Hepatocyte (in vitro differentiated cells): ENCODE measurements at regions not wholly inside any gene's neighbourhood (a gene's known extent, or its start where the extent isn't known, plus 50 kb on each side); places are given as distances from the start of the nearest gene placed in this dataset.

Experiments used
- DNase-seq: peaks from one replicate; pipeline ENCODE4 v3.0.0-alpha.2; 2016; ENCODE audit warnings: low spot score
- H2AFZ ChIP-seq: fragments of 200-600 bp; sonication (generic); 2 replicates; pipeline ENCODE4 v1.6.0; 2016; ENCODE audit warnings: antibody characterized with exemption, mild to moderate bottlenecking
- H3K27ac ChIP-seq: fragments of 200-600 bp; sonication (generic); 2 replicates; pipeline ENCODE4 v1.5.1; 2016; ENCODE audit warnings: mild to moderate bottlenecking
- H3K27me3 ChIP-seq: fragments of 200-600 bp; sonication (generic); 2 replicates; pipeline ENCODE4 v1.6.1; 2016
- H3K36me3 ChIP-seq: fragments of 200-600 bp; sonication (generic); replicated peaks from 2 replicates; pipeline ENCODE4 v1.5.1; 2016; ENCODE audit warnings: low read depth; ENCODE audit not compliant: insufficient read depth
- H3K4me1 ChIP-seq: fragments of 200-600 bp; sonication (generic); 2 replicates; pipeline ENCODE4 v1.5.1; 2016; ENCODE audit warnings: mild to moderate bottlenecking, moderate library complexity; ENCODE audit not compliant: insufficient read depth
- H3K4me2 ChIP-seq: fragments of 200-600 bp; sonication (generic); 2 replicates; pipeline ENCODE4 v1.6.0; 2016
- H3K4me3 ChIP-seq: fragments of 200-600 bp; sonication (generic); 2 replicates; pipeline ENCODE4 v1.5.1; 2016; ENCODE audit warnings: mild to moderate bottlenecking
- H3K79me2 ChIP-seq: fragments of 200-600 bp; sonication (generic); 2 replicates; pipeline ENCODE4 v1.6.0; 2017; ENCODE audit warnings: mild to moderate bottlenecking
- H3K9me2 ChIP-seq: fragments of 200-600 bp; sonication (generic); replicated peaks from 2 replicates; pipeline ENCODE4 v1.6.0; 2017; ENCODE audit warnings: mild to moderate bottlenecking; ENCODE audit not compliant: insufficient read depth
- H3K9me3 ChIP-seq: fragments of 200-600 bp; sonication (generic); 2 replicates; pipeline ENCODE4 v1.5.1; 2016; ENCODE audit warnings: low read depth, mild to moderate bottlenecking
- H4K20me1 ChIP-seq: fragments of 200-600 bp; sonication (generic); 2 replicates; pipeline ENCODE4 v1.6.0; 2016; ENCODE audit warnings: mild to moderate bottlenecking; ENCODE audit not compliant: insufficient read depth, poor library complexity, severe bottlenecking
- EZH2 ChIP-seq: fragments of 200-600 bp; sonication (generic); IDR thresholded peaks from 2 replicates; pipeline ENCODE4 v1.6.1; 2016; ENCODE audit warnings: antibody characterized with exemption, mild to moderate bottlenecking, borderline replicate concordance
- EZH2phosphoT487 ChIP-seq: fragments of 200-600 bp; sonication (generic); IDR thresholded peaks from one replicate; pipeline ENCODE4 v1.6.1; 2018; ENCODE audit warnings: antibody characterized with exemption, mild to moderate bottlenecking, low read depth, moderate library complexity; ENCODE audit not compliant: unreplicated experiment, severe bottlenecking
- WGBS: methylation state at CpG from one replicate; pipeline ENCODE4 v1.1.6; 2016; ENCODE audit warnings: low lambda C conversion rate; ENCODE audit errors: missing lambda C conversion rate; 5-methylcytosine and 5-hydroxymethylcytosine counted together
- TF ChIP-seq, protein P1 (sequence below): fragments of 200-600 bp; sonication (generic); IDR thresholded peaks from 2 replicates; pipeline ENCODE4 v1.5.1; 2016; ENCODE audit warnings: antibody characterized with exemption, mild to moderate bottlenecking; ENCODE audit not compliant: poor library complexity

DNA sequence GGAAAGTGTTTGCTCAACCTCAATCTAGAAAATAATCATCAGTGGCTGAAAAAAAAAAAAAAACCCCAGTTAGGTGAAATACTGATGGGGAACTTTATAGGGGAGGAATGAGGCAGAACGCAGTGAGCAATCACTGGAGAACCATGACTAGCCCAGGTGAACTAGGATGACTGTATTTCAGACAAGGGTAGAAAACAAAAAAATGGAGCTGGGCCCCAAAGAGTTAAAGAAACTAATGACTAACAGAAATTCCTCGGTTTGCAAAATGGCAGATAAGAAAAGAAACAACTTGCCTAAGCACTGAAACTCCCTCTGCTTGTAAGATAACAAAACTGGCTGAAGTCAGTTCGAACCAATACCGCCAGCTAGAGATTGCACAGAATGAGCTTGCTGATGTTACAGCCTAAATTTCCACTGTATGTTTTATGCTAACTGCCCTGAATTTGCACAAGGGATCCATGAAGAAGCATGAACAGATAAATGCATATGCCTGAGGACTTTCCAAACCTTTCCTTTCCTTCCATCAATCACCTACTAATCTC is 245.9 kb downstream of the METTL4 start:
- TF ChIP-seq EZH2 (no peak), EZH2phosphoT487 (no peak)
- TF ChIP-seq, protein P1, sequence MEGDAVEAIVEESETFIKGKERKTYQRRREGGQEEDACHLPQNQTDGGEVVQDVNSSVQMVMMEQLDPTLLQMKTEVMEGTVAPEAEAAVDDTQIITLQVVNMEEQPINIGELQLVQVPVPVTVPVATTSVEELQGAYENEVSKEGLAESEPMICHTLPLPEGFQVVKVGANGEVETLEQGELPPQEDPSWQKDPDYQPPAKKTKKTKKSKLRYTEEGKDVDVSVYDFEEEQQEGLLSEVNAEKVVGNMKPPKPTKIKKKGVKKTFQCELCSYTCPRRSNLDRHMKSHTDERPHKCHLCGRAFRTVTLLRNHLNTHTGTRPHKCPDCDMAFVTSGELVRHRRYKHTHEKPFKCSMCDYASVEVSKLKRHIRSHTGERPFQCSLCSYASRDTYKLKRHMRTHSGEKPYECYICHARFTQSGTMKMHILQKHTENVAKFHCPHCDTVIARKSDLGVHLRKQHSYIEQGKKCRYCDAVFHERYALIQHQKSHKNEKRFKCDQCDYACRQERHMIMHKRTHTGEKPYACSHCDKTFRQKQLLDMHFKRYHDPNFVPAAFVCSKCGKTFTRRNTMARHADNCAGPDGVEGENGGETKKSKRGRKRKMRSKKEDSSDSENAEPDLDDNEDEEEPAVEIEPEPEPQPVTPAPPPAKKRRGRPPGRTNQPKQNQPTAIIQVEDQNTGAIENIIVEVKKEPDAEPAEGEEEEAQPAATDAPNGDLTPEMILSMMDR, result no peak
- Histone ChIP-seq H3K9me3 (no peaks in the 10 kb centered on the region), H4K20me1 (no peaks in the 10 kb centered on the region), H3K4me3 (no peak overlapping the region), H3K36me3 (no peaks in the 10 kb centered on the region), H3K27me3 (no peaks in the 10 kb centered on the region), H3K4me1 (no peaks in the 10 kb centered on the region), H3K79me2 (no peaks in the 10 kb centered on the region), H2AFZ (peak overlapping the region; percentile 26), H3K9me2 (no peaks in the 10 kb centered on the region), H3K27ac (peak overlapping the region; percentile 68), H3K4me2 (peak overlapping the region; percentile 18)
- 26% methylated on average over 4 of the region's 4 CpGs for WGBS
- DNase-seq, result peak; percentile 54

DNA sequence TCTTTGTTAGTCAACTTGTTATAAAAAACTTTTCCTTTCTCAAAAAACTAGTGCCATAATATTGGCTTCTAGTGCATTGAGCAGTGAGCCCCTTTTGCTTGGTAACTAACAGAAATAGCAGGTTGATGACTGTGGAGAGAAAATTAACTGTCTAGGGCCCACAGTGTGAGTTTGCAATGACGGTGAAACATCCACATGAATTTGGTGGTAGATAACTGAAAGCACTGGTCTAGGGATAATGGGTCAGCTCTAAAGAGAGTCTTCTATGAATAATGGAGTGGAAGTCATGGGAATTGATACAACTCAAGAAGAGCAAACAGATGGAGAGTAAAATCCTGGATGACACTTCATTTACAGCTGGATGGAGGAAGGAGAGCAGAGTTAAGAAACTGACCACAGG is 245.4 kb downstream of the METTL4 start:
- H3K4me2 ChIP-seq, result peak overlapping the region; percentile 18
- WGBS, result 63% methylated on average over 1 of the region's 1 CpG
- no peaks in the 10 kb centered on the region for H4K20me1 ChIP-seq
- TF ChIP-seq EZH2phosphoT487, result no peak
- TF ChIP-seq, protein P1, result no peak
- no peak for TF ChIP-seq EZH2
- no peak overlapping the region for H3K4me3 ChIP-seq
- no peak for DNase-seq
- no peaks in the 10 kb centered on the region for H3K9me2 ChIP-seq
- H3K27me3 ChIP-seq, result no peaks in the 10 kb centered on the region
- no peaks in the 10 kb centered on the region for H3K79me2 ChIP-seq
- no peaks in the 10 kb centered on the region for H3K36me3 ChIP-seq
- no peaks in the 10 kb centered on the region for H3K4me1 ChIP-seq
- H3K27ac ChIP-seq, result peak overlapping the region; percentile 68
- H2AFZ ChIP-seq, result peak overlapping the region; percentile 26
- H3K9me3 ChIP-seq, result no peaks in the 10 kb centered on the region

DNA sequence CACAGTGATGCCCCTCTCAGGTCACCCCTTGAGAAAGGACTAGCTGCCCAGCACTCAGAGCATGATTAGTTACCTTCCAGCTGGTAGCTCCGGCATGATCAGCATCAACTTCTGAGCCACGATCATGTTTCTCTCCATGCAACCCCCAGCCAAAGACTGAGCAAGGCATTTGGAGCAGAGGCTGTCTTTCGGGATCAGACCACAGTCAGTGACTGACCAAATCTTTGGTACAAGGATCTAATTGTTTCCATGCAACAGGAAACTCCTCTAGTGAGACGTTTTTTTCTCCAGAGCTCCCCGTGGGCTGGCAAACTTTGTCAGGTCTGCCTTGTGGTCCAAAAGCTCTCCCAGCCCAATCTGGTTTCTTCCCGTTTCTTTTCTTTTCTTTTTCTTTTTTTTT is 244.3 kb downstream of the METTL4 start:
- Histone ChIP-seq H3K27ac (no peak overlapping the region), H3K9me3 (no peaks in the 10 kb centered on the region), H3K36me3 (no peaks in the 10 kb centered on the region), H3K4me1 (no peaks in the 10 kb centered on the region), H3K9me2 (no peaks in the 10 kb centered on the region), H3K4me2 (no peak overlapping the region), H4K20me1 (no peaks in the 10 kb centered on the region), H3K79me2 (no peaks in the 10 kb centered on the region), H2AFZ (no peak overlapping the region), H3K27me3 (no peaks in the 10 kb centered on the region), H3K4me3 (no peak overlapping the region)
- TF ChIP-seq, protein P1, result no peak
- TF ChIP-seq EZH2phosphoT487, result no peak
- TF ChIP-seq EZH2, result no peak
- WGBS, result 58% methylated on average over 6 of the region's 6 CpGs
- DNase-seq, result no peak

DNA sequence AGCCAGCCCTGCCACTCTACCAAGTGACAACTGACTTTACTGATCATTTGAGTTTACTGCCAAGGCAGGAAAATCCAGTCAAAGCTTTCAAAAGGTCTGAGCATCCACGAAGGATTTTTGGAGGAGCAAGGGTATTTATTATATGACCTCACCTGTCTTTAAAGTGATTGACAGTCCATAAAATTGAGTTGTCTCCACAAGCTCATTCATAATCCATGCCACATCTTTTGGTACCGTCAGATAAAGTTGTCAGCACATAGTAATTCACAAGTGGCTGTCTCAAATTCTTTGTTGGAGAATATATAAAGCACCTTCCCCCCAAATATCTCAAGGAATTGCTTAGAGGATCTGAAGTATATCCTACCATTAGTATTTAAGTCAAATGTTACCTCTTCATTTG is 240.5 kb downstream of the METTL4 start:
- no peaks in the 10 kb centered on the region for H3K79me2 ChIP-seq
- H2AFZ ChIP-seq, result no peak overlapping the region
- no peak for DNase-seq
- no peak overlapping the region for H3K4me2 ChIP-seq
- H3K9me2 ChIP-seq, result no peaks in the 10 kb centered on the region
- H4K20me1 ChIP-seq, result no peaks in the 10 kb centered on the region
- no peaks in the 10 kb centered on the region for H3K4me1 ChIP-seq
- H3K27me3 ChIP-seq, result no peaks in the 10 kb centered on the region
- no peak overlapping the region for H3K4me3 ChIP-seq
- WGBS, result 49% methylated on average over 2 of the region's 2 CpGs
- no peaks in the 10 kb centered on the region for H3K9me3 ChIP-seq
- no peak overlapping the region for H3K27ac ChIP-seq
- H3K36me3 ChIP-seq, result no peaks in the 10 kb centered on the region
- no peak for TF ChIP-seq EZH2
- TF ChIP-seq, protein P1, result no peak
- TF ChIP-seq EZH2phosphoT487, result no peak
